ENCODE measurements at regions not wholly inside any gene's neighbourhood (a gene's known extent, or its start where the extent isn't known, plus 50 kb on each side); places are given as distances from the start of the nearest gene placed in this dataset.

DNA sequence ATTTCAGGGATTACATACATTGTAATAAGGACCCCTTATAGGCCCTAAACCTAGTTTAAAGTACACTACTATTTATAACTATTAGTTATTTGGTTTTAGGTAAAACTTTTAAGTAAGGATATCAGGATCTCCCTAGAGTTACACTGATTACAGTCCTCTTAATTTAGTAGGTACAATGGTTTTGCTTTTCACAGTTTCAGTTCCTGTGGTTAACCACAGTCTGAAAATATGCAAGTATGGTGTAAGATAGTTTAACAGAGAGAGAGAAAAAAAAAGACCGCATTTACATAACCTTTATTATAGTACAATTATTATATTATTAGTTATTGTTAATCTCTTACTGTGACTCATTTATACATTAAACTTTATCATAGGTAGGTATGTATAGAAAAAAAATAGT is 725.3 kb upstream of the PTPRD start:
- DNase-seq, result no peak

DNA sequence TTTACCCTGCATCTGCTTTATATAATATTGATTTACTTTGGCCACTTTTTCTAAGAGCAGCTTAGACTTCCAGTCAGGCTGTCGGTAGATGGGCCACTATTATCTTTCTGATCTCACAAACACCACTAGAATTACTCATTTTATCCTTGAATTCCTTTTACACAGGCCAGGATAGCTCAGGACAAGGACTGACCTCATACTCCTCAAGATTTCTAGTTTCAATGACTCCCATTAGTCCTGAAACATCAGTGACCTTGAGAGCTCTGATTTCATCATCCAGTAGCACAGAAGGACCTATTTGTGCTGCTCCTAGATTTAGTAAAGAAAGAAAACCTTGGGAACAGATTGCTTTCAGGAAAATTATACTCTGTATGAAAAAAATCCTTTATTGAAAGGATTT is 727.9 kb upstream of the PTPRD start:
- no peak for DNase-seq

DNA sequence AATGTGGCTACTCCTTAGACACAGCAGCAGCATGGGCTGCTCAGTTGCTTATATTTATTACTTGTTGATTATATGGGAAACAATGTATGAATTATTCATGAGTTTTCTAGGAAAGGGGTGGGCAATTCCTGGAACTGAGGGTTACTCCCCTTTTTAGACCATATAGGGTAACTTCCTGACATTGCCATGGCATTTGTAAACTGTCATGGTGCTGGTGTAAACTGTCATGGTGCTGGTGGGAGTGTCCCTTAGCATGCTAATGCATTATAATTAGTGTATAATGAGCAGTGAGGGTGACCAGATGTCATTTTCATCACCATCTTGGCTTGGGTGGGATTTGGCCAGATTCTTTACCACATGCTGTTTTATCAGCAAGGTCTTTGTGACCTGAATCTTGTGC is 734.6 kb upstream of the PTPRD start:
- no peak for DNase-seq

DNA sequence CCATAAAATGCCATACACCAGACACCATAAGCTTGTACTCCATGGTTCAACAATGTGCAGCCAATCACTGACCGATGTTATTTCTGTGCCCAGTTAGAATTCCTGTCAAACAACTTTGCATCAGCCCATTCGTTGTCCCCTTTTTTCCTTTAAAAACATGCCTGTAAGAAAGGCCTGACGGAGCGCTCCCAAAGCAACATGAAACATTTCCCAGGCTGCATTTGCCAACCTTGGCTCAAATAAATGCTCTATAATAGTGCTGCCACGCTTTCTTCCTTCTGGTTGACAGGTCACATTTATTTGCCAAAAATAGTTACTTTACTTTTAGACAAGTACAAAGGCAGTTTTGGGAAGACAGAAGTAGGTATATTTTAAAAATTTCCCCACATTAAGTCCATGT is 735.6 kb upstream of the PTPRD start:
- no peak for DNase-seq

DNA sequence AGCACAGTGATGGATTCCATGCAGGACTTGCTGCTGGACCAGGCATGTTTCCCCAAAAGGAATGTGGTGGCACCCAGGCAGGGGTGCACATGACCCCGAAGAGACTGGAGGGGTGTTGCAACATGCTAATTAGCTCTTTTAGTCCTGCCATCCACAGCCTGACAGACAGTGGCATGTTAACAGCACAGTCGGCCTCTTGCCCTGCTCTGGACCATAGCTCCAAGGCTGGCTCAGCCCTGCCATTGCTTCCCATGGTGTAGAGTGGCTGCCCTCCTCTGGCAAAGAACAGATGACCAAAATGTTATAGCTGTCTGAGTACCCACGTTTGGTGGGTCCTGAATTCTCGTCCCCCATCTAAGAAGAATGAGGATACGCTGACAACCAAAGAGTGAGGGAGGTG is 736.4 kb upstream of the PTPRD start:
- DNase-seq, result no peak

DNA sequence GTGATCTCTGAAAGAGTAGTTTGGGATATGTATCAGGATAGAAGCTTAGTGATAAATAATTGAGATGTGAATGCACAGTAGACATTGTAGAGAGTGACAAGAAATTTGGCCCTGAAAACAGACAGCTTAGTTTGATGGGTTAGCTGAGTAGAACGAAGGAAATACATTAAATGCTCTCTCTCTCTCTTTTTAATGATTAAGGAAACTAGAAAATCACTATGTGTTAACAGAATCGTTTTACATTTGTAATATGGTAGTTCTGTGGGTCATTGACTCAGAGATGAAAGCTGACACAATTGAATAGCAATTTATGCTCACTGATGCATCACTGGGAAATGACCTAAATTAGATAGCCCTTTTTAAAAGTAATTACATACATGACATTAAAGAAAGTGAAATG is 739.8 kb upstream of the PTPRD start:
- no peak for DNase-seq

DNA sequence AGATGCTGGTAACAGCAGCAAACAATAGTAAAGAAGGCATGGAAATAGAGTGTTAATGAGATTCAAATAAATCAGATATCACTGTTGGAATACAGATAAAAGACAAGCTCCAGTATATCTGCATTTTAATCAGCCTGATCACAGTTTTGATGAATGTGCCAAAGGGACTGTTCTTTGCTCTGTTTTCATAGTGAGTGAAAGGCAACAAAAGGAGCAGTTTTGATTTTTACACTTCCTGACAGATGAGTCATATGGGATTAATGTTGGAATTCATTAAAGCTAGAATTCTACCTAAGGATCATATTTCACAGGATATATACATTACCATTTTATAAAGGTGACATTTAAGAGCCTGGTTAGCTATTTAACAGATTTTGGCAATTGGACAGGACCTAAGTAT is 743.3 kb upstream of the PTPRD start:
- no peak for DNase-seq

DNA sequence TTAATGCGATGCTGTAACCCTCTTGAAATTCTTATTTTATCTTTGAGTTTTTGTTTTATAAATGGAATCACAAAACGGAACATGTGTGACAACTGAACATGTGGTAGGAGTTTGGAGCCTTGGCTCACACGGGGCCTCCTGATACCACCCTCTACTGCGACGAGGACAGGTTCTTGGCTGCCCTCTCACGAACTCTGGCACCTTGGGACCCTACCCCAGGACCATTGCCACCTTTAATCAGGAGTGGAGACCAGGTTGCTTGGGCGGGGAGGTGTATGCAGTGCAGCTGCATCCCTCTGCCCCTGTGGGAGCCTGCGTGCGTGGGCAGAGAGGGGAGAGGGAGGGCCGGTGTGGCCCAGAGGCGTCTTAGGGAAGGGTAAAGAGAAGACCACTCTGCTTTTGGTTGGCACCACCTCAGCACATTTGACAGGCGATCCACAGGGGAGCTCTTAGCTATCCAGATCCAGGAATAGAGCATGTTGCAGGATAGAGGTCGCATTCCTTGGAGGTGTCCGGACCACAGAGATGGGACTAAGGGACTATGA is 753.9 kb upstream of the PTPRD start:
- no peak for DNase-seq

DNA sequence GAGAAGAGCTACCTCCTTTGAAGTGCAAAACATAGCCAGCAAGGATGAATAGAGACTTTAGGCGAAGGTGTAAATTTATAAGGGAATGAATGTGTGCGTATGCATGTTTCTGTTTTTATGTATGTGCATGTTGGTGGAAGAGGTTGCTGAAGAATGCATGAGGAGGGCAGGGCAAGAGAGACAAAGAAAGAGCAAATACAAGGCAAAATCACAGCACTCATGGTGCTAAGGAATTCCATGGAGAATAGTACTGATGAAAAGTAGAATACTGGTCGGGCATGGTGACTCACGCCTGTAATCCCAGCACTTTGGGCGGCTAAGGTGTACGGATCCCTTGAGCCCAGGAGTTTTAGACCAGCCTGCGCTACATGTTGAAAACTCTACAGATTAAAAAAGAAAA is 762.1 kb upstream of the PTPRD start:
- DNase-seq, result no peak

DNA sequence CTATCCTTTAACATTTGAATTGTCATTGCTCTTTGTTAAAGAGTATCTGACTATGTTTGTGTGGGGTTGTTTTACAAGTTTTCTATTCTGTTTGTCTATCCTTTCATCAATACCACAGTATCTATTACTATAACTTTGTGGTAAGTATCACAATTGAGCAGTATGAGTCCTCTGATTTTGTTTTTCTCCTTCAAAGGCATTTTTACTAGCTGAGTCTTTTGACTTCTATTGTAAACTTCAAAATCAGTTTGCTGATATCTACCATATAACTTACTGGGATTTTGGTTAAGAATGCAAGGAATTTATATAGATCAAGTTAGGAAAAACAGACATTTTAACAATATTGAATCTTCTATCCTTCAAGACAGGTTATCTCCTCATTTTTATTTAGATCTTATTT is 789.8 kb upstream of the PTPRD start:
- no peak for DNase-seq

DNA sequence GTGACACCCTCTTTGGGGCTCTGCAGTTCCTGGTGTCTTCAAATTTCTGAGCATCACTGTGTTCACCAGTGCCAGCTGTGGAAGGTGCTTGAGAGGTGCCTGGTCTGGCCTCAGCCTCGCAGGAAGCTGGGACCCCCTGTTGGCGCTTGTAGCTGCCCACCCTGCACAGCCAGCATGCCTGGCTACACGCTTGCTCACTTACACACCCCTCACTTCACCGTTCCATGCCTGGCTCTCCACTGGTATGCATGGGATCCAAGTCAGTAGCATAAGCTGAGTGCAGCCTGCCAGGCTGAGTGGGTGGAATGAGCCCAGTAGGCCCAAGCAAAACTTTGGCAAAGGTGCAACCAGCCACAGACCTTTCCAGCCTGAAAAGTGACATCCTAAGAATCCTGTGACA is 801.4 kb upstream of the PTPRD start:
- DNase-seq, result no peak

DNA sequence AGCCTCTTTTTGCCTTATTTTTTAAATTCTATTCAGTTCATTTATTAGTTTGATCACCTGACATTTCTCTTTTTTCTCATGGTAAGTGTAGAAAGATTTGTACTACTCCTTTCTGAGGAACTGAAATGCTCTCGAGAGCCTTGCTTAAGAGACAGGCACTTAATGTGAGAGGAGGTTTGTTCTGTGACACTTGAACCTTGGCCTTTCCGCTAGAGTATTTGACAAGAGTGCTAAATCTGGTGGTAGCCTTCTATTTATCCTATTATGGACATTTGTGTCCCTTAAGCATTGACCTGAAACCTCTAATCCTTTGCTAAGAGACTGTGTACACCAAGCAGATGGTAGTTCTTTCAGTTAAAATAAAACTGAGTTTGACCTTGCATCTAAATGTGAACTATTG is 805.0 kb upstream of the PTPRD start:
- no peak for DNase-seq

DNA sequence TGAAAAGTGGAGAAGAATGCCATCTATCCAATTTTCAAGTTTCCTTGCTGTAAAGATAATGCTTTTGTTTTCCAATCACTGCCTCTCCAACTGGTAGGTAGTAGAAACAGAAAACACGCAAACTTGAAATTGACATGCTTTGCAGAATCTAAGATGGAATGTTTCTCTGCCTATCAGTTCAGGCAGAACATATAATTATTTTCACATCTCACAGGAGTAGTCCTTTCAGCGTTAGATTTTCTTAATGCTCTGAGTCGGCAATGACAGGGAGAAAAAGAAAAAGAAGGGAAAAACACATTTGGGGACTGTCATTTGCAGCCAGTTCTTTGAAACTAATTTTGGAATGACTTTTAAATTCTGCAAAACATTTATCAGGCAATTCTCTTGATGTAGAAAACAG is 818.7 kb upstream of the PTPRD start:
- DNase-seq, result no peak

DNA sequence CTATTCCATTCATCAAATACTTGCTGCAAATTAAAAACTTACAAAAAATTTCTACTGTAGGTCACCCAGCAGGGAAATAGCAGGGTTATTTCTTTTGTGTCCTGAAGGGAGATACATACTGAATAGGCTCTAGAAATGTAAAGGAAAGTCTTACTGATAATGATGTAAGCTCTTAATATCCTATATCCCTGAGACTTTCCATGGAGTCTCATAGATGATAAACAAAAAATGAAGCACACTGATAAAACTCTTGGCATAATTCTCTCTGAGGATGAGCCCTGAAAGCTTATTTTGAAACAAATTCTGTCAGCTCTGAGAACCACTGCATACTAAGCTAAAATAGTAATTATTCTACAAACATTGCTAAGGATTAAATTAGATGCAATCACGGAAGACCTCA is 819.6 kb upstream of the PTPRD start:
- DNase-seq, result no peak

DNA sequence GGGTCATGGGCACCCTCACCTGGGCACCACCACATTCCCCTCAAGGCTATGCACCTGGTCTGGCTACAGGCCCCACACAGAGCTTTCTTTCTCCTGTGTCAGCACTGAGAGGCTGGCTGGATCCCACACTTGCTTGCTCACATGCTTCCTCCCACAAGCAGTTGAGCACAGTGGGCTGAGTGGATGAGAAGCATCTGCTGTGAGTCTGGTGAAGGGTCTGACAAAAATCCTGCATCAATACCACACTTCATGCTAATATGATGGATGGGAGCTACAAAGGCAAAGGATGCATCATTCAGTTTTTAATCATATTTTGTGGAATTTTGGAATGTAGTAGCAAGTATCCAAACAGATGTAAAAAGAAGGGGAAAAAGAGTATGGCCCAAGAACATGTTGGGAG is 830.8 kb upstream of the PTPRD start:
- no peak for DNase-seq

DNA sequence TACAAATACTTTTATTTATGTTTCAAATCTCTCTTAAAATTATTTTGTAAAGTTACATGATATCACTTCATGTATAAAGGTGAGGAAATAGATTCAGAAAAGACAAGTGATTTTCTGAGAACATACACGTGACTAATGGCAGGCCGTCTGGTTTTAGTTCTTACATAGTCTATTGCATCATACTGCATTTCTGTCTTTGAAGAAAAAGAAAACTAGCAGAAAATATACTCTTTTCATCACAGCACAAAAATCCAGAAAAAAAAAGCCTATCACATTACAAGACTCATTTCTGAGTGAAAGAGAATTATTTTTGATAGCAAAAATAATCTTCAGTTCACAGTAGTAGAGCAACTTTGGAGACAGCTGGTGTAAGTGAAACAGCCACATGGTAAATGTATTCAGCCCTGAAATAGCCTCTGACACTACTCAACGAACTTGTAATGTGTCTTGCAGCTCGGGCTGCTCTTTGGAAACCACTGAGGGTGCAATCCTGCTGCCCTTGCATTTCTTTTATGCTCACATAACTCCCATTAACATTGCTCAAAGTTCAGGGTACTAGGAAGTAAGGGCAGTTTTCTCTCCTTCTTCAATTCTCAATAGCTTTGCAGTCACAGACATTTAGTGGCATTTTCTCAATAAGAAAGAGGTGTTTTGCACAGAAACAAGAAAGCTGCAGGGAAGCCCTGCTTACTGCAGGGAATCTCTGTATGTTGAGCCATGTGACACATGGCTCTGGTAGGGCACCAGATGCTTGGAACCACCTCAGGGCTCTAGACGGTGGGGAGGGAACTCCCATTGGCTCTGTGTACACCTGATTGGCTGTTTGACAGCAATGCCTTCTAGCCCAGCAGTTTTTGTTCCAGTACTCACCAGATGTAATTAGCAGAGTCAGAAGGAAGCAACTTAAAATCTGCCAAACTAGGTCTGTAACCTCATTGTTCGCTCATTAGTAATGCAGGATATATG is 845.3 kb upstream of the PTPRD start:
- DNase-seq, result no peak

DNA sequence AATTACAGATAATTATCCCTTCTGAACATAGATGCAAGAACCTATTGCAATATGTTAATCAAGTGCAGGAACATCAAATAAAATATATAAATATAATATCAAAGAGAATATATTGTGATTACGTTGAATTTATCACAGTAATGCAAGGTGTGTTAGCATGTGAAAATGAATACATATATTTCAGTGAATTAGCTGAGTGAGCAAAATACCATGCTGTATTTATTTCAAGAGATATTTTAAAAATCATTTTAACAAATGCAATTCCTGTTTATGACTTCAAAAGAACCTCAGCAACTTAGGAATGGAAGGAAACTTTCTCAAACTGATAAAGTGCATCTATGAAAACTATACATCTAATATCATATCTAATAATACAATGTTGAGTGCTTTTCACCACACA is 856.9 kb upstream of the PTPRD start:
- no peak for DNase-seq

DNA sequence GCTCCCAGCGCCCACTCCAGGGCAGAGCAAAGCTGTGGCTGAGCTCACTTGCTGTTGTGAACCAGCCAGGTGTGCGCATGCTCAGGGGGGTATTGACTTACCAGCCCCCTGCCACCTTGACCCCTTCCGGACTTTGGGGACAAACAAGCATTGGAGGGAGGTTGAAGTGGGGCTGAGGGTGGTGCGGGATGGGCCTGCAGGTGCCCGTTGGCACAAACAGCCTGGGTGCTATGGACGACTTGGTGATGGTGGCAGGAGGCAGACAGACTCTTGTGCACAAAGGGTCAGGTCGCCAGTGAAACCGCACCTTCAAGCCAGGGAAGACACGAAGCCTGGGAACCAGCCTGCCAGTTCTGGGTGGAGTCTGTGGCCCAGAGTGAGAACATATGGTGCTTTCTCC is 858.5 kb upstream of the PTPRD start:
- DNase-seq, result no peak

DNA sequence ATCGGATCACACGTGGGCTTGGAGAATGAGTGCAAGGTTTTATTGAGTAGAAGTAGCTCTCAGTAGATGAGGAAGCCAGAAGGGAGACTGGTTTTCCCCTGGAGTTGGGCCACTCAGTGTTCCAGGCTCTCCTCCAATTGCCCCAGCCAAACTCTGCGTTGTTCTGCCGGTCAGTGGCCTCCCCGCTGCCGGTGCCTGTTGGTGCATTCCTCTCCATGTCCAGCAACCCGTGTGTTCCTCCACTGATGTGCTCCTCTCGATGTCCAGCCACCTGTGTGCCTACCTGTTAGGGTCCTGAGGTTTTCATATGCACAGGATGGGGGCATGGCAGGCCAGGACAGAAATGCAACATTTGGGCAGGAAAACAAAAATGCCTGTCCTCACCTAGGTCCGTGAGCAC is 888.0 kb upstream of the PTPRD start:
- no peak for DNase-seq

DNA sequence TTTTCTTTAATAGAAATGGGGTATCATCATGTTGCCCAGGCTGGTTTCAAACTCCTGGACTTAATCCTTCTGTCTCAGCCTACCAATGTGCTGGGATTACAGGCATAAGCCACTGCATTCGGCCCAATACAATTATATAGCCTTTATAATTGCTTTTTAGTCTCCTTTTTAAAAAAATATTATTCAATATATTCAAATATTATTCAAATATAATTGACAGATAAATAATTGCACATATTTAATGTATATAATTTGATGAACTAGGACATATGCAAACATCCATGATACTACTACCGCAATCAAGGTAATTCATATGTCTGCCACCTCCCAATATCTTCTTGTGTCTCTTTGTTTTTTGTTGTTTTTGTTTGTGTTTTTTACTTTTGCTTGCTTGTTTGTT is 894.2 kb upstream of the PTPRD start:
- DNase-seq, result no peak

DNA sequence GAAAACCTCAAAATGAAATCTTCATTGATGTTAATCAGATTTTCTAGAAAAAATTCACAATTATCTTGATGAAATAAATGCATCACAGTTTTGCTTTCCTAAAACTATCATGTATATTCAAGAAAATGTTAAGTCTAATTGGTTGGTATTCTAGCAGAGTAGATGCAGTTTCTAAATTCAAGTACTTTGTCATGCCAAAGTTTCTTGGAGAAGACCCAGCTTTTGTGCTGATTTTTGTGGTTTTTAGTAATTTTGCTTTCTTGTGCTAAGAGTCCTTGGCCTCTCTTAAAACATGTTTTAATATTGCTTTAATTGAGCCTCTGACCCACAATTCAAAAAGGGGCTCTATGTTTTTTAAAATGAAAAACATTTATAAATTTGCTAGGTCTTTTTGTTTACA is 924.8 kb upstream of the PTPRD start:
- DNase-seq, result no peak

DNA sequence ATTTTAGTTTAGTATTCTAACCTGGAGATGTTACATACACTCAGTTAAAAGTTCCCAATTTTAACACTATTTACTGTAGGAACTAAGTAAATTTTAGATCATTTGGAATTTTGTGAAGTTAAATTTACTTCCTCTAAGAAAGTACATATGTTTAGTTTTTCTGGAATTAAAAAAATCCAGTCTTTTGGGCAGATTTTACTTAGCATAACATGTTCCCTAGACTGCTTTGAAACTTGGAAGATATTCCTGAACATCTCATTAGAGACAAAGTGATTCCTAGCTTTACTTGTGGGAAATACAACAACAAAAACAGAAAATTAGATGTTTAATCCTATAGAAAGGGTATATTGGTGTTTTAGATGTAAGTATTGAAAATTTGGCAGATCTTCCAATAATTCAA is 930.0 kb upstream of the PTPRD start:
- no peak for DNase-seq

DNA sequence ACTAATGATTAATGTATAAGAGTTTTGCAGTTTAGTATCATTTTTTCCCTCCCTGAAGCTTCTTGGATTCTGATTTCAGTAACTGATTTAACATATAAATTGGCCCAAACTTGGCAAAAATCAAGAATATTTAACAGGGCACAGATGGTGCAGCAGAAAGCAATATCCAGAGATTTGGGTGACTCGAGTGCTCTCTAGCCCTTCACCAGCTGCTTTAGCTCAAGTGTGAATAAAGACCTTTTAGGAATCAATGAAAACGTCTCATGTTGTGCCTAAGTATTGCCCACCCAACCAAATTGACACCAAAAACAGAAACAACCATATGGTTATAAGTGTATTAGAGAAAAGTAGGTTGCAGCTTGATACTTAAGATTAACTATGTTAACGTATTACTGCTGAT is 933.4 kb upstream of the PTPRD start:
- no peak for DNase-seq

DNA sequence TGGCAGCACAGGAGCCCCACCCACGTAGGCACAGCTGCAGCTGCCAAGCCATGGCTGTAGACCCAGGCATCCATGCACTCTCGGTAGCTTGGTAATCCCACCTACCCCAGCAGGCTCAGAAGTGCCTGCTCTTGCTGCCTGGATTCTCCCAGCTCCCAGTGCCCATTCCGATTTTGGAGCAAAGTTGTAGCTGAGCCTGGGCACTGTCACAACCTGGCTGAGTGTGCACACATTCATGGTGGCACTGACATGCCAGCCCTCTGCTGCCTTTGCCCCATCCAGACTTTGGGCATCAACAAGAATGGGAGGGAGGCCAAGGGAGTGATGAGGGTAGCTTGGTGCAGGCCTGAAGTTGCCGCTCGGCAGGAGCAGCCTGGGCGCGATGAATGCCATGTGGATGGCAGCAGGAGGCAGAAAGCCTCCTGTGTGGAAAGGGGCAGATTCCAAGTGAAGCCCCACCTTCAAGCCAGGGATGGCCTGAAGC is 936.6 kb upstream of the PTPRD start:
- DNase-seq, result no peak

DNA sequence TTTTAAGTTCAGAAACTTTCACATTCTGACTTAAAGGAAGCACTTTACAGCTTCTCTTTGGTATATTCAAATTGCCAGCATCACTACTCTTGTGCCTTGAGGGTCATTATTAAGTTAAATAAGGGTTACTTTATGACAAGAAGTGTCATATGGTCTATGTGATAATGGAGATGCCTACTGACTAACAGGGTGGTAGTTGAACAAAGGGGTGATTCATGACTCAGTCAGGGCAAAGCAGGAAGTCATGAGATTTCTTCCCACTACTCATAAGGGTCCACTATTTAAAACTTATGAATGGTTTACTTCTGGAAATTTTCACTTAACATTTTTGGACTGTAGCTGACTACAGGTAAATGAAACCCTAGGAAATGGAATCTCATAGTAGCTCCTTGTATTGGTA is 938.3 kb upstream of the PTPRD start:
- DNase-seq, result no peak

Measured in GF-D8 (cell line).